ENCODE measurements at regions not wholly inside any gene's neighbourhood (a gene's known extent, or its start where the extent isn't known, plus 50 kb on each side); places are given as distances from the start of the nearest gene placed in this dataset.

DNA sequence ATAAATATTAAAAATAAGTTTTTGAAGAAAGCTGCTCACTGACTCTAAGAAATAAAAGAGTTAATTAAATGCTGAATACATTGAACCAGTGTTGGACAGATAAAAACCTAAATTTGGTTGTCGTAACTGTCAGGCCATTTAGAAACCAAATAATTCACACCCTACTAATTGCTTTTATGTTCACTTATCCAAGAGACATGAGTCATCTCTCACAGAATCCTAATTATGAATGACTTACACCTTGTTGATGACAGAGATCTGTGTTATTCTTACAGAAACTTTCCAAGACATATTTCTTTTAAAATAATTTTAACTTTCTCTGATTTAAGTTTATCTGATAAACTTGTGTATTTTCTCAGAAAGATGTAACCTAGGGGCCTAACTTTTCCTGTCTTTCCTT, 250.7 kb downstream of the IKZF2 start:
- no peak for ATAC-seq
- H3K4me3 ChIP-seq = no peak overlapping the region
- H3K36me3 ChIP-seq (replicated peaks in 1 of 2; ENCODE audit: insufficient read depth in 1 of 2, low read depth in 2 of 2) = no peaks in the 10 kb centered on the region
- WGBS, 2 donors = 69 to 83% methylated on average over 1 of the region's 1 CpG
- H3K27me3 ChIP-seq = no peaks in the 10 kb centered on the region
- H3K4me1 ChIP-seq = peaks cover 2% of the 10 kb centered on the region
- no peak for DNase-seq
- H3K9me3 ChIP-seq = no peaks in the 10 kb centered on the region
- H3K27ac ChIP-seq = no peak overlapping the region
- TF ChIP-seq, protein P1, sequence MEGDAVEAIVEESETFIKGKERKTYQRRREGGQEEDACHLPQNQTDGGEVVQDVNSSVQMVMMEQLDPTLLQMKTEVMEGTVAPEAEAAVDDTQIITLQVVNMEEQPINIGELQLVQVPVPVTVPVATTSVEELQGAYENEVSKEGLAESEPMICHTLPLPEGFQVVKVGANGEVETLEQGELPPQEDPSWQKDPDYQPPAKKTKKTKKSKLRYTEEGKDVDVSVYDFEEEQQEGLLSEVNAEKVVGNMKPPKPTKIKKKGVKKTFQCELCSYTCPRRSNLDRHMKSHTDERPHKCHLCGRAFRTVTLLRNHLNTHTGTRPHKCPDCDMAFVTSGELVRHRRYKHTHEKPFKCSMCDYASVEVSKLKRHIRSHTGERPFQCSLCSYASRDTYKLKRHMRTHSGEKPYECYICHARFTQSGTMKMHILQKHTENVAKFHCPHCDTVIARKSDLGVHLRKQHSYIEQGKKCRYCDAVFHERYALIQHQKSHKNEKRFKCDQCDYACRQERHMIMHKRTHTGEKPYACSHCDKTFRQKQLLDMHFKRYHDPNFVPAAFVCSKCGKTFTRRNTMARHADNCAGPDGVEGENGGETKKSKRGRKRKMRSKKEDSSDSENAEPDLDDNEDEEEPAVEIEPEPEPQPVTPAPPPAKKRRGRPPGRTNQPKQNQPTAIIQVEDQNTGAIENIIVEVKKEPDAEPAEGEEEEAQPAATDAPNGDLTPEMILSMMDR (IDR thresholded peaks at IDR 0.05) = no peak
- TF ChIP-seq POLR2A (IDR thresholded peaks at IDR 0.05) = no peak
- intact Hi-C loops (cut with DNase I) = no loop called here

DNA sequence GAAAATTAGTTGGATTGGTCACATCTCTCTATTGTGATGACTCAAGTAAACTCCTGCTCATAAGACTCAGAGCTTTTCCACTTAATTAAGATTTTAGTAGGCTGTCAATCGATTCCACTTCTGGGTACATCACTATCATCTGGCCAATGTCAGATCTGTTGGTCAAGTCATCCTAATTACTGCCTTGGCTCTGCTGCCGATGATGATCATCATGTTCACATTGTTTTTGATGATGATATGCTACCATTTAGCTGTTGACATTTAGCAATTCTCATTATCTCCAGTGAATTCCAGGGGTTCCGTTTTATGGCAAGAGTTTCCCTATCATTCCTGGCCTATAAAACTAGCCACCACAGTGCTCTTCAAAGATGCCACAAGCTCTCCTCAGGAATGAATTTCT, 253.4 kb downstream of the IKZF2 start:
- ATAC-seq (no peak), DNase-seq (no peak)
- no peaks in the 10 kb centered on the region for H3K27me3 ChIP-seq
- TF ChIP-seq, protein P1 (IDR thresholded peaks at IDR 0.05) = no peak
- TF ChIP-seq POLR2A (IDR thresholded peaks at IDR 0.05) = no peak
- no peak overlapping the region for H3K27ac ChIP-seq
- WGBS, 2 donors = 78 to 82% methylated on average over 3 of the region's 3 CpGs
- no peaks in the 10 kb centered on the region for H3K36me3 ChIP-seq (replicated peaks in 1 of 2; ENCODE audit: insufficient read depth in 1 of 2, low read depth in 2 of 2)
- H3K4me1 ChIP-seq = no peaks in the 10 kb centered on the region
- intact Hi-C loops (cut with DNase I) = no loop called here
- H3K9me3 ChIP-seq = no peaks in the 10 kb centered on the region
- H3K4me3 ChIP-seq = no peak overlapping the region

DNA sequence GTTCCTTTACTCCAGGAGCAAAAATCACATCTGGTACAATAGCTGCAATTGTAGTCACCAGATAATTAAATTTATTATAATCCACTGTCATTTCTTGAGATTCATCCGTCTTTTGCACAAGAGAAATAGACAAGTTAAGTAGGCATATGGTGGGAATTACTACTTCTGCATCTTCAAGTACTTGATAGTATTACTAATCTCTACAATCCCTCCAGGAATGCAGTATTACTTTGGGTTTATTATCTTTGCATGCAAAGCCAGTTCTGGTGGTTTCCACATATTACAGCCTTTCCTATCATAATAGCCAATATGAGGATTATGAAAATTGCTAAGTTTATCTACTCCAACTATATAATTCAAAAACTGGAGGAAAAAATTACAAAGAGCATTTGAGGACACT, 254.1 kb downstream of the IKZF2 start:
- intact Hi-C loops (cut with DNase I) = no loop called here
- no peak overlapping the region for H3K27ac ChIP-seq
- no peak overlapping the region for H3K4me3 ChIP-seq
- DNase-seq (no peak), ATAC-seq (no peak)
- no peaks in the 10 kb centered on the region for H3K9me3 ChIP-seq
- no peaks in the 10 kb centered on the region for H3K36me3 ChIP-seq (replicated peaks in 1 of 2; ENCODE audit: insufficient read depth in 1 of 2, low read depth in 2 of 2)
- H3K27me3 ChIP-seq = no peaks in the 10 kb centered on the region
- no peaks in the 10 kb centered on the region for H3K4me1 ChIP-seq
- TF ChIP-seq, protein P1 (IDR thresholded peaks at IDR 0.05) = no peak
- no peak for TF ChIP-seq POLR2A (IDR thresholded peaks at IDR 0.05)
- 64 to 76% methylated on average over 1 of the region's 1 CpG for WGBS, 2 donors

DNA sequence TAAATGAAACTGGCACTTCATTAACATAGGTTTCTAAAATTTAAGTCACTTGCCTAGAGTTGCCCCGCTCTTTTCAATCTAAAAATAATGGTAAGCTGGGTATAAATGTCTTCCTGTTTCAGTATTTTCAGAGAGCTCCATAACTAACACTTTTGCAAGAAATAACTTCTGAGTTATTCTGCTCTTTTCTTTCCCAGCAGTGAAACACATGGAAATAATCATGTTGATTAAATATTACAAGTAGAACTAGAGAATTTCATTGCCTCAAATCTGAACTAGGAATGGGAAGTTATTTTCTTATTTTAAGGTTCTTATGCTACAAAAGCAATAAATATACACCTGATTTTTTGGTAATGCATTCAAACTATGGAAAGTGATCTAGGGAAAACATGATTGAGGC, 257.4 kb downstream of the IKZF2 start:
- intact Hi-C loops (cut with DNase I) = no loop called here
- TF ChIP-seq, protein P1 (IDR thresholded peaks at IDR 0.05) = no peak
- TF ChIP-seq POLR2A (IDR thresholded peaks at IDR 0.05) = no peak
- Histone ChIP-seq H3K4me1 (no peaks in the 10 kb centered on the region), H3K9me3 (no peaks in the 10 kb centered on the region), H3K27ac (no peak overlapping the region), H3K4me3 (no peak overlapping the region), H3K27me3 (no peaks in the 10 kb centered on the region), H3K36me3 (replicated peaks in 1 of 2; ENCODE audit: insufficient read depth in 1 of 2, low read depth in 2 of 2) (no peaks in the 10 kb centered on the region)
- no peak for DNase-seq
- ATAC-seq = no peak
- WGBS, 2 donors = 91 to 100% methylated on average over 1 of the region's 1 CpG

DNA sequence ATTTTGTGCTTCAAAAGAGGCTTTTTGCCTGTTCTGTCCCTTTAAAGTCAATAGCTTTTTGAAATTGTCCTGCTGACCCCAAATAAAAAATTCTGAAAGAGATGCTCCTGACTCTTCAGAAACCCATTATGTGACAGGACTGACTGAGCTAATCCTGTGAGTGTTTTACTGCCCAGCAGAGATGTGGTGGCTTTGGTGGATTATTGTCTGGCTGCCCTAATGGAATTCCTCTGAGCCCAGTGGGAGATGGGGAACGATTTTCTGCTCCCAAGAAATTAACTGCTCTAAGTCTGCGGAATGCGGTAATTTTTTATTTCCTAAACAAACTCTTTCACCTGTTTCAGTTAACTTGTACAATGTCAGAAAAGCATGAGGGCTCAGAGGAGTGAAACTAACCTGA, 258.2 kb downstream of the IKZF2 start:
- WGBS, 2 donors = 41% methylated on average over 3 of the region's 3 CpGs
- TF ChIP-seq POLR2A (IDR thresholded peaks at IDR 0.05) = no peak
- TF ChIP-seq, protein P1 (IDR thresholded peaks at IDR 0.05) = no peak
- intact Hi-C loops (cut with DNase I) = no loop called here
- Histone ChIP-seq H3K9me3 (no peaks in the 10 kb centered on the region), H3K36me3 (replicated peaks in 1 of 2; ENCODE audit: insufficient read depth in 1 of 2, low read depth in 2 of 2) (no peaks in the 10 kb centered on the region), H3K27me3 (no peaks in the 10 kb centered on the region), H3K4me3 (no peak overlapping the region), H3K27ac (no peak overlapping the region), H3K4me1 (no peaks in the 10 kb centered on the region)
- ATAC-seq (no peak), DNase-seq (no peak)
